Neural cell (in vitro differentiated cells): ENCODE measurements at regions not wholly inside any gene's neighbourhood (a gene's known extent, or its start where the extent isn't known, plus 50 kb on each side); places are given as distances from the start of the nearest gene placed in this dataset.

Source experiments
- H2AFZ ChIP-seq: fragments of 200-600, 300-800 bp; sonication (generic), shearing (Covaris generic); 2 replicates; pipeline ENCODE4 v1.6.0; 2014; ENCODE audit warnings: low read depth, mild to moderate bottlenecking, antibody characterized with exemption, low read length, moderate library complexity
- H3F3A ChIP-seq: fragments of 200-600 bp; shearing (Covaris generic); 2 replicates; pipeline ENCODE4 v1.6.1; 2016; ENCODE audit warnings: mild to moderate bottlenecking, moderate library complexity, mixed read lengths, antibody characterized with exemption, low read length; ENCODE audit not compliant: insufficient read depth, poor library complexity, severe bottlenecking
- H3K27ac ChIP-seq: fragments of 200-600, 300-800 bp; sonication (generic), shearing (Covaris generic); 2 replicates; pipeline ENCODE4 v1.5.1; 2014; ENCODE audit warnings: mild to moderate bottlenecking, low read length, moderate library complexity
- H3K27me3 ChIP-seq: fragments of 300-800, 200-600 bp; sonication (generic), shearing (Covaris generic); 2 replicates; pipeline ENCODE4 v1.6.0; 2014; ENCODE audit warnings: mild to moderate bottlenecking, low read depth, low read length, moderate library complexity; ENCODE audit not compliant: insufficient read depth
- H3K36me3 ChIP-seq: fragments of 300-800, 200-600 bp; sonication (generic), shearing (Covaris generic); 2 replicates; pipeline ENCODE4 v1.5.1; 2014; ENCODE audit warnings: mild to moderate bottlenecking, antibody characterized with exemption, low read length, moderate library complexity; ENCODE audit not compliant: insufficient read depth
- H3K4me2 ChIP-seq: fragments of 300-800, 200-600 bp; sonication (generic), shearing (Covaris generic); 2 replicates; pipeline ENCODE4 v1.6.0; 2014; ENCODE audit warnings: mild to moderate bottlenecking, low read length
- H3K4me3 ChIP-seq: fragments of 300-800, 200-600 bp; sonication (generic), shearing (Covaris generic); 2 replicates; pipeline ENCODE4 v1.5.1; 2014; ENCODE audit warnings: mild to moderate bottlenecking, low read length, moderate library complexity
- H3K79me2 ChIP-seq: fragments of 200-600 bp; shearing (Covaris generic); replicated peaks from 2 replicates; pipeline ENCODE4 v1.6.0; 2014; ENCODE audit warnings: mild to moderate bottlenecking, low read length, moderate library complexity; ENCODE audit not compliant: insufficient read depth
- H3K9ac ChIP-seq: fragments of 300-800, 200-600 bp; sonication (generic), shearing (Covaris generic); 2 replicates; pipeline ENCODE4 v1.6.1; 2016; ENCODE audit warnings: mild to moderate bottlenecking, low read length, mixed read lengths
- H3K9me2 ChIP-seq: fragments of 200-600 bp; shearing (Covaris generic); 2 replicates; pipeline ENCODE4 v1.6.1; 2016; ENCODE audit warnings: mild to moderate bottlenecking, low read length, mixed read lengths; ENCODE audit not compliant: insufficient read depth
- H3K9me3 ChIP-seq: fragments of 200-600, 300-800 bp; sonication (generic), shearing (Covaris generic); 2 replicates; pipeline ENCODE4 v1.6.1; 2016; ENCODE audit warnings: mild to moderate bottlenecking, mixed run types, low read length, moderate library complexity, mixed read lengths
- H4K20me1 ChIP-seq: fragments of 200-600 bp; shearing (Covaris generic); 2 replicates; pipeline ENCODE4 v1.6.1; 2016; ENCODE audit warnings: mild to moderate bottlenecking, mixed run types; ENCODE audit not compliant: insufficient read depth
- CTCF ChIP-seq: fragments of 450-650 bp; IDR thresholded peaks from 2 replicates; pipeline ENCODE4 v1.5.1; 2014; ENCODE audit warnings: antibody characterized with exemption, mild to moderate bottlenecking, moderate library complexity; ENCODE audit not compliant: poor library complexity, severe bottlenecking
- EP300 ChIP-seq: fragments of 450-650 bp; conservative IDR thresholded peaks from 2 replicates; pipeline ENCODE4 v1.6.1; 2014; ENCODE audit warnings: antibody characterized with exemption, mild to moderate bottlenecking, moderate library complexity; ENCODE audit not compliant: poor library complexity, severe bottlenecking
- EZH2 ChIP-seq: fragments of 200-600, 300-800 bp; shearing (Covaris generic), sonication (generic); IDR thresholded peaks from 2 replicates; pipeline ENCODE4 v1.6.1; 2014; ENCODE audit warnings: antibody characterized with exemption, low read length, borderline replicate concordance, mild to moderate bottlenecking; ENCODE audit not compliant: insufficient read depth, poor library complexity, severe bottlenecking
- MXI1 ChIP-seq: fragments of 450-650 bp; conservative IDR thresholded peaks from 2 replicates; pipeline ENCODE4 v1.6.1; 2014; ENCODE audit warnings: antibody characterized with exemption, mild to moderate bottlenecking; ENCODE audit not compliant: poor library complexity, severe bottlenecking
- POLR2AphosphoS5 ChIP-seq: IDR thresholded peaks from 2 replicates; pipeline ENCODE4 v1.6.1; 2012
- RAD21 ChIP-seq: fragments of 450-650 bp; conservative IDR thresholded peaks from 2 replicates; pipeline ENCODE4 v1.6.1; 2014; ENCODE audit warnings: antibody characterized with exemption, mild to moderate bottlenecking, moderate library complexity
- REST ChIP-seq: IDR thresholded peaks from 2 replicates; pipeline ENCODE4 v1.6.1; 2012; ENCODE audit warnings: borderline replicate concordance
- SMC3 ChIP-seq: fragments of 450-650 bp; conservative IDR thresholded peaks from 2 replicates; pipeline ENCODE4 v1.6.1; 2014; ENCODE audit warnings: antibody characterized with exemption, mild to moderate bottlenecking, moderate library complexity; ENCODE audit not compliant: poor library complexity
- TAF1 ChIP-seq: IDR thresholded peaks from 2 replicates; pipeline ENCODE4 v1.6.1; 2012; ENCODE audit warnings: low read depth

- Histone ChIP-seq H3K9me3 (no peaks in the 10 kb centered on the region), H3K79me2 (no peaks in the 10 kb centered on the region), H3K27me3 (no peaks in the 10 kb centered on the region), H3K4me3 (no peak overlapping the region), H4K20me1 (no peaks in the 10 kb centered on the region), H2AFZ (no peak overlapping the region), H3K27ac (no peak overlapping the region), H3F3A (no peaks in the 10 kb centered on the region), H3K9me2 (no peaks in the 10 kb centered on the region), H3K4me2 (no peak overlapping the region), H3K36me3 (no peaks in the 10 kb centered on the region), H3K9ac (no peak overlapping the region)
- no peak for TF ChIP-seq REST
- TF ChIP-seq SMC3: no peak
- no peak for TF ChIP-seq CTCF
- no peak for TF ChIP-seq POLR2AphosphoS5
- no peak for TF ChIP-seq MXI1
- TF ChIP-seq RAD21: no peak
- no peak for TF ChIP-seq EP300
- TF ChIP-seq EZH2: no peak
- no peak for TF ChIP-seq TAF1
Measured at GRCh38 chr3:82177774-82178173, 416.3 kb upstream of the GBE1 start.

- Histone ChIP-seq H3K36me3 (no peaks in the 10 kb centered on the region), H2AFZ (no peak overlapping the region), H3K4me3 (no peak overlapping the region), H3K9me3 (no peaks in the 10 kb centered on the region), H3K79me2 (no peaks in the 10 kb centered on the region), H3K27ac (no peak overlapping the region), H4K20me1 (no peaks in the 10 kb centered on the region), H3F3A (no peaks in the 10 kb centered on the region), H3K9me2 (no peaks in the 10 kb centered on the region), H3K4me2 (no peak overlapping the region), H3K27me3 (no peaks in the 10 kb centered on the region), H3K9ac (no peak overlapping the region)
- TF ChIP-seq TAF1 (no peak), EZH2 (no peak), MXI1 (no peak), EP300 (no peak), SMC3 (no peak), REST (no peak), POLR2AphosphoS5 (no peak), RAD21 (no peak), CTCF (no peak)
Measured at GRCh38 chr3:82165266-82165665, 403.8 kb upstream of the GBE1 start.
